Tibial artery (tissue), 4 donors: ENCODE measurements at regions not wholly inside any gene's neighbourhood (a gene's known extent, or its start where the extent isn't known, plus 50 kb on each side); places are given as distances from the start of the nearest gene placed in this dataset.

ENCODE experiments used
- DNase-seq, 2 donors: peaks; one replicate each; pipeline ENCODE4 v3.0.0-alpha.2; 2019
- H3K27ac ChIP-seq, 2 donors: fragments of 200-600 bp; sonication (generic) in 1 of 2; 1 replicate in 1 of 2; 2 replicates in 1 of 2; pipeline ENCODE4 v1.5.1; 2018 to 2019; ENCODE audit warnings: mild to moderate bottlenecking in 1 of 2
- H3K27me3 ChIP-seq, 2 donors: fragments of 200-600 bp; sonication (generic) in 1 of 2; one replicate each; pipeline versions ENCODE4 v1.5.1 to v1.6.0; 2016 to 2019
- H3K36me3 ChIP-seq, 3 donors: fragments of 200-600 bp; sonication (generic) in 2 of 3; one replicate each; pipeline ENCODE4 v1.5.1; 2016 to 2019; ENCODE audit warnings: mild to moderate bottlenecking in 2 of 3
- H3K4me1 ChIP-seq, 4 donors: fragments of 200-600 bp; sonication (generic) in 2 of 4; 1 replicate in 3 of 4; 2 replicates in 1 of 4; pipeline ENCODE4 v1.5.1; 2016 to 2019
- H3K4me3 ChIP-seq, 2 donors: fragments of 200-600 bp; sonication (generic) in 1 of 2; 1 replicate in 1 of 2; 2 replicates in 1 of 2; pipeline ENCODE4 v1.5.1; 2018 to 2019; ENCODE audit warnings: mild to moderate bottlenecking in 2 of 2
- H3K9me3 ChIP-seq, 3 donors: fragments of 200-600 bp; sonication (generic) in 1 of 3; one replicate each; pipeline ENCODE4 v1.5.1; 2016 to 2019
- CTCF ChIP-seq, 2 experiments: fragments of 200-600 bp in 1 of 2; fragments of 450-650 bp in 1 of 2; IDR thresholded peaks; one replicate each; pipeline ENCODE4 v1.5.1; 2017 to 2019; ENCODE audit warnings: antibody characterized with exemption in 2 of 2, mild to moderate bottlenecking in 1 of 2, moderate library complexity in 1 of 2
- intact Hi-C: fragments of 100-400 bp; cut with DNase I; formaldehyde crosslinking; loops from one replicate; pipeline ENCODE4 v1.15.0; 2023; ENCODE audit warnings: low total_unique reads

- no peaks in the 10 kb centered on the region for H3K36me3 ChIP-seq
- intact Hi-C loops = no loop called here
- no peaks in the 10 kb centered on the region for H3K27me3 ChIP-seq
- peaks cover 0 to 6% (median 0%) of the 10 kb centered on the region in 4 donors for H3K4me1 ChIP-seq
- H3K4me3 ChIP-seq = no peak overlapping the region
- no peaks in the 10 kb centered on the region for H3K9me3 ChIP-seq
- no peak for TF ChIP-seq CTCF (IDR thresholded peaks at IDR 0.05)
- no peak for DNase-seq
- H3K27ac ChIP-seq = no peak overlapping the region
Measured at GRCh38 chr2:2767837-2768236, 436.8 kb upstream of the MYT1L start.

GRCh38 chr2:2765839-2766495 lies 434.9 kb upstream of the MYT1L start:
- Histone ChIP-seq H3K36me3 (no peaks in the 10 kb centered on the region), H3K27me3 (no peaks in the 10 kb centered on the region), H3K4me1 (peaks cover 0 to 6% (median 0%) of the 10 kb centered on the region in 4 donors), H3K4me3 (no peak overlapping the region), H3K27ac (no peak overlapping the region), H3K9me3 (peaks cover 0 to under 1% (median 0%) of the 10 kb centered on the region in 3 donors)
- no peak for TF ChIP-seq CTCF (IDR thresholded peaks at IDR 0.05)
- DNase-seq = no peak
- intact Hi-C loops = no loop called here

- Histone ChIP-seq H3K4me3 (no peak overlapping the region), H3K9me3 (peaks cover 0 to 7% (median 0%) of the 10 kb centered on the region in 3 donors), H3K27me3 (no peaks in the 10 kb centered on the region), H3K4me1 (peaks cover 0 to 6% (median 0%) of the 10 kb centered on the region in 4 donors), H3K27ac (no peak overlapping the region), H3K36me3 (no peaks in the 10 kb centered on the region)
- intact Hi-C loops = no loop called here
- no peak for DNase-seq
- no peak for TF ChIP-seq CTCF (IDR thresholded peaks at IDR 0.05)
Measured at GRCh38 chr2:2765176-2765800, 434.2 kb upstream of the MYT1L start.

GRCh38 chr2:2764739-2765138 lies 433.7 kb upstream of the MYT1L start:
- Histone ChIP-seq H3K27me3 (no peaks in the 10 kb centered on the region), H3K27ac (no peak overlapping the region), H3K9me3 (peaks cover 0 to 7% (median 0%) of the 10 kb centered on the region in 3 donors), H3K4me3 (no peak overlapping the region), H3K36me3 (no peaks in the 10 kb centered on the region), H3K4me1 (peaks cover 0 to 2% (median 0%) of the 10 kb centered on the region in 4 donors)
- intact Hi-C loops = no loop called here
- DNase-seq = no peak
- no peak for TF ChIP-seq CTCF (IDR thresholded peaks at IDR 0.05)

- no peak for DNase-seq
- Histone ChIP-seq H3K4me3 (no peak overlapping the region), H3K9me3 (peaks cover 0 to 7% (median 0%) of the 10 kb centered on the region in 3 donors), H3K36me3 (no peaks in the 10 kb centered on the region), H3K27ac (no peak overlapping the region), H3K27me3 (no peaks in the 10 kb centered on the region), H3K4me1 (no peaks in the 10 kb centered on the region)
- intact Hi-C loops = no loop called here
- TF ChIP-seq CTCF (IDR thresholded peaks at IDR 0.05) = no peak
Measured at GRCh38 chr2:2764001-2764355, 432.9 kb upstream of the MYT1L start.
